ENCODE measurements at regions not wholly inside any gene's neighbourhood (a gene's known extent, or its start where the extent isn't known, plus 50 kb on each side); places are given as distances from the start of the nearest gene placed in this dataset.

GRCh38 chr7:116148108-116148507, 62.2 kb upstream of the TES start:
- no peak for DNase-seq

DNA sequence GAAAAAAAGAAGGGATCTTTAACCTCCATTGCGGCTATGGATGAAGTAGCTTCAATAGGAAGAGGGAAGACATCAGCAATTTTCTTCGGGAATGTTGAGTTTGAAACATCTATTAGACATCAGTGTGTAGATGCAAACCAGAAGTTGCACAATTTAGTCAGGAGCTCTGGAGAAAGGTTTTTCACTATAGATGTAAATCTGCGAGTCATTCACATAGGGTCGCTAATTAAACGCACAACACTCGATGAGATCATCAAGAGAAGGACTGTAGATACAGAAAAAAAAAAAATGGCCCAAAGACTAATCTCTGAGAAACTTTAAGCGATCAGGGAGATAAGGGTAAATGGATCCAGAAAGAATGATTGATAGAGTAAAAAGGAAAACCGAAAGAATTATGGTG, 61.7 kb upstream of the TES start:
- DNase-seq: no peak

DNA sequence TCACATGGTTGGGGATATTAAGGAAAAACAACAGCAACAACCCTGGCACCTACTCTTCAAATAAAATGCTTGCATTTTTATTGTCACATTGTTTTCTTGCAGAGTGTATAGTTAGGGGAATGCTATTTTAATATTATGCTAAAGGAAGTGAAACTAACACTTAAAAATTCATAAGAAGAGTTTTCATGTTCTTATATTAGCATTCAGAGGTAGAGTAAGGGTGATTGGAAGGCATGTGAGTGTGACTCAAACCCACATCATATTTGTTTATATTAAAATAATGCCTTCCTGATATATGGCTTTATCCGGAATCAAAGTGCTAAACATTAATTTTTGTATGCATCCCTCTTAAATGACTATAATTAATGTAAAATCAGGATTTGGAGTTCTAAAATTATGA, 59.8 kb upstream of the TES start:
- no peak for DNase-seq

DNA sequence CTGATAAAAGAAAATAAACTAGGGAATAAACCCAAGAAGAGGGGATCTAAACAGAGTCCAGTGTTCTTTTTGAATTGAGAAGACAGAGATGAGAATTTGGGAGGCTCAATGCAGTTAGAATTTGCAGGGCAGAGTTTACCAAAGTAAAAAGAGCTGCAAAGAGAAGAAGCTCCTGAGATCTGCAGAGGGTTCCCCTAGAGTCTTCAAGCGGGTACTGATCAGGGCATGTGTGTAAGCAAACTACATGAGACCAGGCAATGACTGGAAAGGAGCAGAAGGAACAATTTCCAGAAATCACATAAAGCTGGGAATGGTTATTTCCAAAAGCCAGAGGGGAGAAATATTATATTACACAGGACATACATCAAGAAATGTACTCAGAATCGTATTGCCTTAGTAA, 58.1 kb upstream of the TES start:
- no peak for DNase-seq

DNA sequence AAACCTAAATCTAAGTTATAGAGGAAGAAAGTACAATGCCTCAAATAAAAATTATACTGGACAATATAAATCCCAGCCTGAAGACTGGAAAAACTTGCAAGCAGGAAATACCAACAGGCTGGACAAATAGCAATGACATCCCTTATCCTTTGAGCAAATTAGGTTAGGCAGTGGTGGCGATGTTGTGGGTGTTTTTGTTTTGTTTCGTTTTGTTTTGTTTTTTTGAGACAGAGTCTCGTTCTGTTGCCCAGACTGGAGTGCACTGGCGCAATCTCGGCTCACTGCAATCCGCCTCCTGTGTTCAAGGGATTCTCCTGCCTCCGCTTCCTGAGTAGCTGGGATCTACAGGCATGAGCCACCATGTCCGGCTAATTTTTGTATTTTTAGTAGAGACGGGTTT, 57.3 kb upstream of the TES start:
- no peak for DNase-seq

GRCh38 chr7:116159711-116160110, 50.6 kb upstream of the TES start:
- DNase-seq: no peak
